Stimulated activated CD8-positive, alpha-beta memory T cell treated with anti-CD3 and anti-CD28 coated beads, Interleukin-7, amount 100 ng/mL, for 48 hours (primary cell): ENCODE measurements at regions not wholly inside any gene's neighbourhood (a gene's known extent, or its start where the extent isn't known, plus 50 kb on each side); places are given as distances from the start of the nearest gene placed in this dataset.

ENCODE experiments used
- DNase-seq, 2 donors: peaks; one replicate each; pipeline ENCODE4 v3.0.0-alpha.2; 2020; ENCODE audit warnings: low read depth in 1 of 2; ENCODE audit errors: extremely low read depth in 1 of 2

- DNase-seq, result no peak
Measured at GRCh38 chr14:87566991-87567390, 426.0 kb downstream of the GALC start.

DNA sequence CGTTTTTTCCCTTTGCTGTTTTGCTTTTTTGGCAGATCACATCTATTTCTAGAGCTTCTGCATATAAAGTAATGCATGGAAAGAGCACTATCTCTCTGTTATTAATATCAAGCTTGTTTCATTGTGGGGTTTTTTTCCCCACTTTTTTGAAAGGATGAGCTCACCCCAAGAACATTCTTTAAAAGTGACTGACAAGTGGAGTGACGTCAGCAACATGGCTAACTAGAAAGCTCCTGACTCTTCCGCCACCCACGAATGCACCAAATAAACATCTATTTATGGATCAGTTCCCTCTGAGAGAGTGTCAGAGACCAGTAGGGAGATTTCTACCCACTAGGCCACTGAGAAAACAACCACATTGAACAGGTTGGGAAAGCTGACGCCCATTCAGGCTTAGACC, 445.4 kb downstream of the GALC start:
- DNase-seq, result no peak

- no peak for DNase-seq
Measured at GRCh38 chr14:87542288-87542687, 450.7 kb downstream of the GALC start.

DNA sequence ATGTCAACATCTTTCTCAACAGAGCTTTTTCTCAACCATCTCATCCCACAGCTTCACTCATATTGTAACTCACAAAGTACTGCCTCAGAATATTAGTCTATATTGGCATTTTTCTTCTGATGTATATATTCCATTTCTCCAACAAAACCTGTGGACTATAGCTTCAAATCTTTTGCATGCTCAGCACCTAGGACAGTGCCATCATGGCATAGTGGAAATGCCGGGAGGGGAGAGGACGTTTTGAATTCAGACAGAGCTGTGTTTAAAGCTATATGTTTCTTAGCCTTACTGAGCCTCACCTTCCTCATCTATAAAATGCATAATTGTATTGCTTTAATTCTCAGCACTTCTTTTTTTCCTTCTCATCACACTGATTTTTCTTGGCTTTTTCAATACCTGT, 452.6 kb downstream of the GALC start:
- no peak for DNase-seq

DNA sequence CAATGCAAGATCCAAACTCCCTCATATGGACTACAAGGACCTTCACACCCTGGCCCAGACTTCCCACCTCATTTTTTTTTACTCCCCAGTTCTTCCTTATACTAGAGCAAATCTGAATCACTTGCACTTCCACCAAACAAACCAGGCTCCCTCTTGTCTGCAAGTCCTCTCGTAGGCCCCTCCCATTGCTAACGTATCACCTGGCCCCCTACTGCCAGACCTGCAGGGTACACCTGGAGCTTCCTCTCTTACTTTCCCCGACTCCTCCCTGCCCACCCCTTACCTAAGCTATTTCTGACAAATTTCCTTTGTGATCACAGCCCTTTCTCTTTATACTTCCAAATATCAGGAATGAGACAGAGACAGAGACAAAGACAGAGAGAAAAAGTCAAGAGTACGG, 463.9 kb downstream of the GALC start:
- no peak for DNase-seq

GRCh38 chr14:87526731-87527130, 466.3 kb downstream of the GALC start:
- DNase-seq, result no peak

DNA sequence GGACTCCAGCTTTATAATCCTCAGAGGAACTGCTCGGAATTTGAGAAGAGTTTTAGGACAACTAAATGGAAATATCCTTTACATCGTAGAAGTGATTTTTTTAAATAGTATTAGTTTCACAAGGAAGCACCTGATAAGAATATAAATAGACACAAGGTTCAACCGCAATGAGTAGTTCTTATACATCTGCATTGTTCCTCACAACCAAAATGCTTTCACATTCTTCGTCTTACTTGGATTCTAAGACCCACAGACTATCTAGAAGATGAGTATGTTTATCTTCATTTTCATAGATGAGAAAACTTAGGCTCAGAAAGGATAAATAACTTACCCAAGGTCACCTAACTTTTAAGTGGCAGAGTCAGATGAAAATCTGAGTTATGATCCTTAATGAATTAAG, 469.0 kb downstream of the GALC start:
- no peak for DNase-seq

GRCh38 chr14:87522575-87522974, 470.4 kb downstream of the GALC start:
- DNase-seq, result no peak

- no peak for DNase-seq
Measured at GRCh38 chr14:87508333-87508732, 484.6 kb downstream of the GALC start.

- DNase-seq, result no peak
Measured at GRCh38 chr14:87503711-87504110, 489.3 kb downstream of the GALC start.

- no peak for DNase-seq
Measured at GRCh38 chr14:87497301-87497700, 495.7 kb downstream of the GALC start.

- DNase-seq, result no peak
Measured at GRCh38 chr14:87494010-87494409, 499.0 kb downstream of the GALC start.

- no peak for DNase-seq
Measured at GRCh38 chr14:87492561-87492960, 500.4 kb downstream of the GALC start.

DNA sequence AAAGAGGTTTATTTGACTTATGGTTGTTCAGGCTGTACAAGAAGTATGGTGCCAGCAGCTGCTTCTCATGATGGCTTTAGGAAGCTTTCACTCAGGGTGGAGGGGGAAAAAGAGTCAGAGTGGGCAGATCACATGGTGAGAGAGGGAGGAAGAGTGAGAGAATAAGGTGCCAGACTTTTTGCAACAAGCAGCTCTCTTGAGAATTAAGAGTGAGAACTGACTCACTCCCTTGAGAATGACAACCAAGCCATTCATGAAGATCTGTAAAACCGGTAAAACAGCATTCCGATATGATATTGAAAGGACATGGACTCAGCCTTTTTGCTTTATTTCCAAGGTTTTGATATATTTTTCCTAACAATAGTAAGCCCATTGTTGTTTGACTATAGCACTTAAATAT, 501.2 kb downstream of the GALC start:
- no peak for DNase-seq

DNA sequence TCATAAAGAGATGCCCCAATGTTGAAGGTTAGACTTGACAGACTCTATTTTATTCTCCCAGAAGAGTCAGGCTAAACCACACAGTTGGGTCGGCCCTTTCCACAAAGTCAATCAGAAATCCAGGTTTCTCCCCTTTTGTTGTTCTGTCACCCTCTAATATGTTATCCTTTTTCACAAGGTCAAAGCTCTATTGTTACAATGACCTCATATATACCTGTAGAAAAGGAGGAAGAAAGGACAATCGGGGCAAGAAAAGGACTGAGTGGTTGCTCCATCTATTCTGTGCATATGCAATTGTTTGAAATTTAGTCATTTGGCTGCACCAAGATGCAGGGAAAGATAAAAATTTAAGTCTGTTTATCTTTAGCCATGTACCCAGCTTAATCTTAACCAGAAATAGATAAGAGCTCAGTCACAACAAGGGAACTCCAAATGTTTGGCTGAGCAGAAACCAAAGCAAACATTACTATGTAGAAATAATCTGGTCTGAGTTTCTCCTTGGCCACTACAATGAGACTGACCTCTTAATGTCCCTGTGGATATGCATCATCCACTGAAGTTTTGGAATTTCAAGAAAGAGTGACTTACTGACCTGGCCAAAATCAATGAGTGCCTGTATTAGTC, 503.7 kb downstream of the GALC start:
- no peak for DNase-seq

GRCh38 chr14:87483271-87484260, 509.4 kb downstream of the GALC start:
- no peak for DNase-seq

DNA sequence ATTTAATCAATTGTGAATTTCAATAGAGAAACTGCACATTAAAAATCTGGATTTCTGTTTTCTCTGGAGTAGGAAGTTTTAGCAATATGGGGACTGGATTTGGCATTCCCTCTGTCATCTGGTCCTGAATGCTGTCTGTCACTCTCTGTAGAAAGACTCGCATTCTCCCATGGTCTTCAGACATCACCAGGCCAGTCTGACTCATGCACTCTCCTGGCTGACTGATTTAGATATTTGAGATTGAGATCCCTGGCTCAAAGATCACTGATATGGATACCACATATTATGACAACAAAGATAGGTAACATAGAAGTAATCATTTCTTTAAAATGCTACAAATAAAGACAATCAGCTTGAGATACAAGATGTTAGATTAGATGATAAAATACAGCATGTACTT, 524.5 kb downstream of the GALC start:
- DNase-seq, result no peak

DNA sequence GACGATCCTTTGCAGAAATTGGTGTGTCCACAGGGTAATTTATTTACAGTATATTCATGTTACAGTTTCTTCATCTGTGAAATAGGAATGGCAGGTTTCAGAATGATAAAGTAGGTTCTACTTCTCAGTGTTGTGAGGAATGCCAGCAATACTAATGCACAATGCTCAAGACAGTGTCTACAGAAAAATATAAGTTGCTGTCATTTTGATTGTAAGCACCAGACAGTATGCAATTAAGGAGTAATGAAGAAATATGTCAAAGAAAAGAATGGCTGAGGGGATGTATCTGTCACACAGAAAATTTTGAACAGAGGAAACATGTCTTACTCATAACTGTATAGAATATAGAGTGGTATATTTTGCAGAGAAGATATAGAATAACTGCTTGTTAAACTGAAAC, 525.4 kb downstream of the GALC start:
- no peak for DNase-seq

- no peak for DNase-seq
Measured at GRCh38 chr14:87465770-87466169, 527.2 kb downstream of the GALC start.

DNA sequence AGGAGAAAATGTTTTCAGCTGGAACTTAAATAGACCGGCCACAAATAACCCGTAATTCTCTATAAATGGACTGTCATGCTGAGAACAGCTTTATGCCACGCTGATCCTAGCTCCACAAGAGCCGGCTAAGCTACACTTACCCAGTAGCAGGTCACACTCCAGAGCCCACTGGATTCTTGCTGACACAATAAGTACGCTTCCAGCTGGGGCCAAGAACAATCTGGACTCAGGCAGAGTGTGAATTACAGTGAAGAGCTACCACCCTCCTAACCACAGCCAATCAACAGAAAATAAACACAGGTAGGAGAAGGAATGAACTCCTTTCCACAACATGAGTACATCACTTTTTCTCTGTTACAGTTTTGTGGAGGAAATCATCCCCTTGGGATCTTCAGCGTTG, 531.3 kb downstream of the GALC start:
- DNase-seq, result no peak

DNA sequence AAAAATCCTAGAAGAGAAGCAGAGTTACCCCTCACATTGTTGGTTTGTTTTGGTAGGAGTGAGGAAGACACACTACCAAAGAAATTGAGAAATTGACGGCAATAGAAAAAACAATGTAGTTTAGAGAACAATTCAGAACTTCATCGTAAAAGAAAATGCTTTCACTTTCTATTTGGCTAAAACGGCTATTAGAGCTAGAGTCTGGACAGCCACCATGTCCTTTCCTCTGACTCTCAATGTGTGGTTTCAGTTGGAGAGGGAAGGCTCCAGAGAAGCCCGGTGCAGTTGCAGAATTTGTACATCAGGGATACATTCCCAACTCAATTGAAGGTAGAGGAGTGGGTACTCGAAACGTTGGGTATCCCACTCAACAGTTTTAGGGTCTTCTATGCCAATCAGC, 535.3 kb downstream of the GALC start:
- no peak for DNase-seq

DNA sequence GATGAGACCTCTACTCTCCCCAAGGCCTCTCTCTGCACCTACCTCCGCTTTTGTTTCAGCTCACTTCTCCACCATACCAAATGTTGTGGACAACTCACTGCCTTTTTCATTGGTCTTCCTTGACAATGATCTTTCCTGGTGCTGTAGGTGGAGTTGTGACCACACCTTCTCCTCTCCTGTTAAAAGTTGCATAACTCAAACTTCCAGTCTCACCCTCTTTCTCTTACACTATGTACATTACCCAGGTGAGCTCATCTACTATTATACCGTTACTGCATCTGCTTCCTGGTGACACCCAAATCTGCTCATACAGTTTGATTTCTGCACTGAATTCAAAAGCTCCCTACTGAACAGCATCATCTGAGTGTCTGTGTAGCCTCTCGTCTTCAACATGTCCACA, 542.8 kb downstream of the GALC start:
- no peak for DNase-seq
